ENCODE measurements at regions not wholly inside any gene's neighbourhood (a gene's known extent, or its start where the extent isn't known, plus 50 kb on each side); places are given as distances from the start of the nearest gene placed in this dataset.

- Histone ChIP-seq H3K4me3 (ENCODE audit: low read depth, low read length) (no peak overlapping the region), H3K36me3 (no peaks in the 10 kb centered on the region), H3K9me3 (no peaks in the 10 kb centered on the region), H3K27me3 (no peaks in the 10 kb centered on the region), H3K4me1 (no peaks in the 10 kb centered on the region)
- DNase-seq, result no peak
- TF ChIP-seq CTCF (IDR thresholded peaks at IDR 0.05; ENCODE audit: low read depth, low read length), result no peak
Measured at GRCh38 chr3:178907081-178907480, 164.5 kb downstream of the ZMAT3 start.

- Histone ChIP-seq H3K9me3 (no peaks in the 10 kb centered on the region), H3K4me3 (ENCODE audit: low read depth, low read length) (no peak overlapping the region), H3K27me3 (no peaks in the 10 kb centered on the region), H3K36me3 (no peaks in the 10 kb centered on the region), H3K4me1 (no peaks in the 10 kb centered on the region)
- DNase-seq, result no peak
- TF ChIP-seq CTCF (IDR thresholded peaks at IDR 0.05; ENCODE audit: low read depth, low read length), result no peak
Measured at GRCh38 chr3:178901204-178901603, 170.4 kb downstream of the ZMAT3 start.

GRCh38 chr3:178900029-178900646, 171.5 kb downstream of the ZMAT3 start:
- TF ChIP-seq CTCF (IDR thresholded peaks at IDR 0.05; ENCODE audit: low read depth, low read length), result no peak
- H3K4me1 ChIP-seq, result no peaks in the 10 kb centered on the region
- H3K9me3 ChIP-seq, result no peaks in the 10 kb centered on the region
- no peaks in the 10 kb centered on the region for H3K27me3 ChIP-seq
- no peak for DNase-seq
- no peaks in the 10 kb centered on the region for H3K36me3 ChIP-seq
- H3K4me3 ChIP-seq (ENCODE audit: low read depth, low read length), result no peak overlapping the region

GRCh38 chr3:178895178-178895789, 176.3 kb downstream of the ZMAT3 start:
- no peak for DNase-seq
- no peak for TF ChIP-seq CTCF (IDR thresholded peaks at IDR 0.05; ENCODE audit: low read depth, low read length)
- Histone ChIP-seq H3K9me3 (no peaks in the 10 kb centered on the region), H3K36me3 (no peaks in the 10 kb centered on the region), H3K4me1 (no peaks in the 10 kb centered on the region), H3K4me3 (ENCODE audit: low read depth, low read length) (no peak overlapping the region), H3K27me3 (no peaks in the 10 kb centered on the region)

Measured in BE2C (cell line).